CD4-positive, alpha-beta T cell treated with Interleukin-4 for 4 hours (primary cell): ENCODE measurements at regions not wholly inside any gene's neighbourhood (a gene's known extent, or its start where the extent isn't known, plus 50 kb on each side); places are given as distances from the start of the nearest gene placed in this dataset.

Source experiments
- DNase-seq: peaks from one replicate; pipeline ENCODE4 v3.0.0-alpha.2; 2020

DNA sequence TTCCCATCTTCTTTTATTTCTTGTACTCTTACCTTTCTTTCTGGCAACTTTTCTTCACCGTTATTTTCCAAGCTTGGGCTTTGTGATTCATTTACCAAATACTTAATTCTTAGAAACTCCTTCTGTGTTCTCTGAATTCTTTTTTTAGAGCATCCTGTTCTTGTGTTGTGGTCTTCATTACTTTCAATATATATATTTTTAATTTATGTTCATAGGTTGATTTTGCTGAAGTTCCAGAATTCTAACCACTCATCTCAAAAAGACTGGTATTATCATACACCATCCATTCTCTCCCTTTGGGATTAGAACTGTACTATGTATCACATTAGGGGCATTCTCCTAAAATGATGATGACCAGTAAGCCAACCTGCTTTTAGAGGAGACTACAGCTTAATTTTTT, 362.3 kb upstream of the CBLB start:
- DNase-seq: no peak

DNA sequence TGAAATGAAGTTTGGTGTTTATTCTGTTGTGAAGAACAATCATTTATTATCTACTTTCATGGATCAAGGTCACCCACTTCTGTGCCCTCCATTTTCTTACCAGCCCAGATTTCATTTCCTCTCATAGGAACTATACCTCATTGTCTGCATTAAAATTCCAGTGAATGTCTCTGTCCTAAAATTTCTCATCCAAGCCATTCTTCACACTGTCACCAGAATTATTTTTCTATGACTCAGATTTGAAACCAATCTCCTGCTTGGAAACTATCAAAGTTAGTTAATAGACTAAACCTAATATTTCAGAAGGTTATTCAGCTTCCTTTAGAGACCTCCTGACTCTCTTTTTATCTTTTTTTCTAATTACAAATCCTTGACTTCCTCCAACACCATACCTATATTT, 364.1 kb upstream of the CBLB start:
- DNase-seq: no peak

DNA sequence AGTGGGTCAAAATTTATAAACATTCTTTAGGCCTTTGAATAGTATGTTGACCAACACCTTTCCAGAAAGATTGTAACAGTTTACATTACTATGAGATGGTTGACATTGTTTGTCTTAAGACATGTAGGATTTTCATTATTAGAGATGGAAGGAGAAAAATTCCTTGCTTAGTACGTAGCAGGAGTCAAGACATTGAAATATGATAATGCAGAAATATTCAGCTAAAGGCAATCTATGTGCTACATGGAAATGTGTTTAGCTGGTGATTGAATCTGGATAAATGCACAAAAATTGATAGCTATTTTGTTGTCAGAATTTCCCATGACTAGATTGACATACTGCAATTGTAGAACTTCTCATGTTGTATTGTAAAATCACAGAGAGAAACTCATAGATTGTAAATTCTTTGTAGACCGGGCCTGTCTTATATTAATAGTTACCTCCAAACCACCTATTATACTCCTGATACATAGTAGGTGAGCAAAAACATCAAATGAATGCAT, 370.4 kb upstream of the CBLB start:
- DNase-seq: no peak

DNA sequence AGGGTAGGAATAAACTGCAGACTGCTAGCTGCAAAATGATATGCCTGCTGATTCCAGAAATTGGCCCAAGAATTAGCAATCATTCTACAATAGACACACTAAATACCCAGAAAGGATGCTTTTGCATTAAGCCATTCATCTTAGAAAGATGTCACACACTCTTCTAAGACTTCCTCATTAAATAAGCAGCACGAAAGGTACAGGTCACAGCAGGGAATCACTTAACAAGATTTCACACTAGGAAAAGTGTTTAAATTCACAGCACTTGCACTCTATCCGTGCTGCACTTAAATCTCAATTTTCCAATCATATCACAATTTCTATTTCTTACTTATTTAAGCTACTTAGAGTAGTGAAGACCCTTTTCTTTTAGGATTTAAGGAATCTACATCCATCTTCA, 372.8 kb upstream of the CBLB start:
- no peak for DNase-seq

DNA sequence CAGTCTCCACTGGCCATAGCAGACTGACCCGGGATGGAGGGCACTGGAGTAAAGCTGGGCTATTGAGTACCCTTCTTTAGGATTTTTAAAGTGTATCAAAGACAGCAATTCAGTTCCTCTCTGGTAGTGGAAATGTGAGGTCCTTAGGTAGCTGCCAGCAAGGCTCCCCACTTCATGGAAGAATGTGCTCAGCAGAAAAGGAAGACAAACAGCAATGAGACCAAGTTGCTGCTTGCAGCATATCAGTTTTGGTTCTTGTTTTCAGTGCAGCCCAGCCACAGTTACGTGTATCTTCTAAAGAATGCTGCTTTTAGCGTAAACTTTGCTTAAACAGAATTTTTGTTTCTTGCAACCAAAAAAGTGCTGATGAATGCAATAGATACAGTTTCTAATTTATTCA, 374.0 kb upstream of the CBLB start:
- DNase-seq: no peak

DNA sequence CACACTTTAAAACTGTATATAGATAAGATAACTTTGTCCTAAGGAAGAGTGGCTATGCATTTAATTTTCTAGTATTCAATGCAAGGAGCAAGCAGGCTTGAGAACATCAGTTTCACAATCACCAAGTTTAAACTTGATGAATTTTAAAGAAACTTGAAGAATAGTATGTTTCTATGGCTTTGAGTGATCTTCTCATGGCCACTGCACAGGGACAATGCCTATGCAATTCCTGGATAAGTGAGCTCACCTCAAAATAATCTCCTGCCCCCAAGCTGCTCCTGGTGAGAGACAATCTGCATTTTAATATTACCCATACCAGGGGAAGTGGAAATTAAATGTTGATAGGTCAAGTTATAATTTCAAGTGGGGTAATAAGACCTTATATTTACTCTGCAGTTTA, 376.6 kb upstream of the CBLB start:
- no peak for DNase-seq

DNA sequence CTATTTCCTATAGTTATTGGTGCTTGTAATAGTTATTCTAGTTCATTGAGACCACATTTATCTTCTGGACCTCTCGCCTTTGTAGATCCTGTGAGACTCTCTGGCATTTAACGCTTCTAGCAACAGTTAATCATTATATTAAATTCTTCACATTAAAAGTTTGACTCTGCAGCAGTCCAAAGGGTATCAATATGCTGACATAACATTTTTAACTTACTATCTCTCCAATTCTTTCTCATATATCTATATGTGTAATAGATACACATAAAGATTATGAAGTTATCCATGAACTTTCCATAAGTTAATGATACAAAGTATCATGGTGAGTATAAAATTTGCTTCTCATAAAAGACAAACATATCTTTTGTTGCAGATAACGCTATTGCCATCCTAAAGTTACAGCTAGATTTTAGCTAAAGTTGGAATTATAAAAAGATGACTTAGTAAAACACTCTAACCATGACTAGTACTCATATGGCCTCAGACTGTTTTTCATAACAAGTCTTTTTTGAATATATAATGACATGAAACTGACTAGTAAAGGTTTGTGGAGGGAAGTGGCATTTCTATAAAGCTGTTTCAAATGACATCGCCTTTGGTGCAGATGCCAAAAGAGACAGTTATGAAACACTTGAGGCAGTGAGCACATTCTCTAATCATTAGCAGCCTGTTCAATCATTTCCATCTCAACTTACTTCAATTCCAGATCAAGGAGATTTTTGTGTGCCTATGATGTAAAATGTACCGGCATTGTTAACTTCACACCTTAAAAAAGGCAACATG, 379.3 kb upstream of the CBLB start:
- no peak for DNase-seq

DNA sequence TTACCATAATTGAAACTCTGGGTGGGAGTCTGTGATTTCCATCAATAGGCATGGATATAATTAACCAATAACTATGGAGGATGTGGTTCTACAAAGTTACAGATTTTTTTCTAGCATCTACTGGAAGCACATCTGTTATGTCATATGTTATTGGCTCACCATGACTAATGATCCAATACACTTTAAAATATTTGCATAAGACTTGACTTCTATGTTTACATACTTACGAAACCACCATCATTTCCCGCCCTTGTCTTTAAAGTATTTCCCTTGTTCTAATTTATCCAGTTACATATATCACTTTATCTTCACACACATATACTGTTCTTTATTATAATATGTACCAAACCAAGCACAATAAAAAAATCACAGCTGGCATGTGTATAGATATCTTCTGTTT, 380.3 kb upstream of the CBLB start:
- no peak for DNase-seq

DNA sequence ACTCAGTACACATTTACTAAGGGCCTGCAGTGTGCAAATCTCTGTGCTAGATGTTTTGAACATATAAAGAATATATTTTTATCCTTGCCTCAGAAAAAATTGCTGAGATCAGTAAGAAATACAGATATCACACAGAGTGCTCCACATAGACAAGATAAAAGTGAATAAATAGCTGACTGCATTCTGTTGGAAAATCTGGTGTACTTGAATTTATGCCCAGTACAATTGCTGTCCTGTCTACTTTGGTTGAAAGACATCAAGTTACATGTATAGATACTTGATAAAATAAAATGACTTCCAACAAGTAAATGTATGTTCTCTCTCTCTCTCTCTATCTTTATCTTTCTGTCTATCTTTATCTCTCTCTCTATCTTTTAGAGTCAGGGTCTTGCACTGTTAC, 381.2 kb upstream of the CBLB start:
- DNase-seq: no peak

DNA sequence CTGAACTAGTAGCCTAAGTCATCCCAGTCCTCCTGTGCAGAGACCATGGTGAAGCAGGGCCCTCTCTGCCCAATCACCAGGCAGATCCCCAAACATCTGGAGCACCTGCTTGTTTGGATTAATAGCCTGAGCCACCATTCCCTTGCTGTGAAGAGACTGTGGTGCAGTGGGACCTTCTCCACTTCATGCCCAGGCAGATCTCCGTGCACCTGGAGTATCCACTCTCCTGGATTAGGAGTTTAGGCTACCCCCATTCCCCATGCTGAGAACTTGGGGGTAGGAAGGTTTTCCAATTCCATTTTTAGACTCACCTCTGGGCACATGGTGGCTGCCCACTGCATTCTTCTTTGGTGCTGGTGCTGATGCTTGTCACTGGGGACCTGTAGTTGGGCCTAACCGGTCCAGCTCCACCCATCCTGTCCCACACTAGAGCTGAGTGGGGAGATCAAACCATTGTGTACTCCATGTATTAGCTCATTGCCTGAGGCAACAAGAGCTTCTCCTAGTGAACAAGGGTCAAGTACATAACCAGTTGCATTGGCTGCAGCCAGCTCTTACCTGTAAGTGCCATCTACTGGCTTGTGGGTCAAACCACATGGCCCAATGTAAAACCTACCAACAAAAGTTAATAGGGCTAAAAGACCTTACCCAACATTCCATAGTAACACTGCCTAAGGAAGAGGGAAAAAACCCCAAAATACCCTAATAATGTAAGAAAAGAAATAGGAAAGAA, 382.5 kb upstream of the CBLB start:
- DNase-seq: no peak

DNA sequence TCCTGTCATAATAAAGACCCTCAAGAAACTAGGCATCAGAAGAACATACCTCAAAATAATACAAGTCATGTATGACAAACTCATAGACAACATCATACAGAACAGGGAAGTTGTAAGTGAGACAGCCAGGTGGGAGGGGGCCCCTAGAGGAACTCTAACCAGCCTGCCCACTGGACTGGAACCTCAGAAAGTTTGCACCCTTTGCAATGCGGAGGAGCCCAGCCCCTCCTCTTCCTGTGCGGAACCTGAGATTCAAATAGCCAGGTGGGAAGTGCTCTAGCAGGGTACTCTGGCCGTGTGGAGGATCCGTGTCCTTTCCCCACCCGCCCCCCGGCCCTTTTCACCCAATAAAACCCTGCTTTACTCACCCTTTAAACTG, 387.0 kb upstream of the CBLB start:
- no peak for DNase-seq

DNA sequence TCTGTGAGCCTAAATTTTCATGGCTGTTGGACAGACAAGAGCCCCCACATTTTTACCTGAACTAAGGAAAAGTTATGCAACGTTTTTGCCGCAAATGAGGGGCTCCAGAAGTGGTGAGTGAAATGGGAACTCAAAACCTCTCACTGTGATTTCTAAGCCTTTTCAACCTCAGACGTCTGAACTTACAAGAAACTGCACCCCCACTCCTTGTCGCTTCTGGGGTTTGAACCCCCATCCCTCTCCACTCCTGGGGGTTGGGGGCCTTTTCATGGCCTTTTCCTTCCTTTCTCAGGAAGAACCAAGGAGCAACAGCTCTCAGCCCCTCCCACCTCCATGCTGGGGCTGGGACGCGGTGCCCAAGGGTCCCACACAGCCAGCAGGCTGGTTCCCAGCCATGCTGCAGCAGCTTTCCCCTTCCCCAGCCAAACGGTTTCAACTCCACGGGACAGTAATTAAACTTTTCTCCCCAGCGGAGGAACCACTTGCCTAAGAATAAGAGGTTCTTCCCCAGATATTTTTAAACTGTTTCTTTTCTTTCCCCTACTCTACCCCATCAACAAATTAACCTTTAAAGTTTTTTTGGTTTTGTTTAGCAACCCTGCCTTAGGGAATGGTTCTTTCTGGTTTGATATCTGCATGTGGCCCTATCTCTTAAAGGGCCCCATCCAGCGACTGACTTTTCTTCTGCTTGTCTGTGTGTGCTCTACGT, 387.6 kb upstream of the CBLB start:
- DNase-seq: no peak

DNA sequence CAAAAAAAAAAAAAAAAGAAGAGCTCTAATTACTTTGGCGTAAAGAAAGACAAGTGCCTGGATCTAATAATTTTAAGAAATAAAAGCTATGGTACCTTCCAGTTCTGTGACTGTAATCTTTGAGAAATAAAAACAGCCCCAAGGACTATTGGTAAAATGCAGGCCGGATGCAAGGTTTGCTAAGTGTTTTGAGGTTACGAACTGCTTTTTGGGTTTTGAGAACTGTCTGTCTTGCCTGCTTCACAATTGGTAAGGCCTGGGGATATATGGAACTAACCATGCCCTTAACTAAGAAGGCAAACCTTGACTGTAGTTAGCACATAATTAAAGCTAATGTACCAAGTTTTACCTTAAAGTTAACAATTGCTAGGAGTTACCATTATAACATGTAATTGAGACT, 388.4 kb upstream of the CBLB start:
- no peak for DNase-seq

DNA sequence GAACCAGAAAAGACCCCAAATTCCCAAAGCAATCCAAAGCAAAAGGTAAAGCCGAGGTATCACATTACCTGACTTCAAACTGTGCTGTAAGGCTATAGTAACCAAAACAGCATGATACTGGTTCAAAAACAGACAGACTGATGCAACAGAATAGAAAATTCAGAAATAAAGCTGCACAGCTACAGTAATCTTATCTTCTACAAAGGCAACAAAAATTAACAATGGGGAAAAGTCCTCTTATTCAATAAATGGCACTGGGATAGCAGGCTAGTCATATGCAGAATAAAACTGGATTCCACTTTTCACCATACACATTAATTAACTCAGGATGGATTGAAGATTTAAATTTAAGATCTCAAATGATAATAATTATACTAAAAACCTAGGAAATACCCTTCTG, 392.6 kb upstream of the CBLB start:
- DNase-seq: no peak

DNA sequence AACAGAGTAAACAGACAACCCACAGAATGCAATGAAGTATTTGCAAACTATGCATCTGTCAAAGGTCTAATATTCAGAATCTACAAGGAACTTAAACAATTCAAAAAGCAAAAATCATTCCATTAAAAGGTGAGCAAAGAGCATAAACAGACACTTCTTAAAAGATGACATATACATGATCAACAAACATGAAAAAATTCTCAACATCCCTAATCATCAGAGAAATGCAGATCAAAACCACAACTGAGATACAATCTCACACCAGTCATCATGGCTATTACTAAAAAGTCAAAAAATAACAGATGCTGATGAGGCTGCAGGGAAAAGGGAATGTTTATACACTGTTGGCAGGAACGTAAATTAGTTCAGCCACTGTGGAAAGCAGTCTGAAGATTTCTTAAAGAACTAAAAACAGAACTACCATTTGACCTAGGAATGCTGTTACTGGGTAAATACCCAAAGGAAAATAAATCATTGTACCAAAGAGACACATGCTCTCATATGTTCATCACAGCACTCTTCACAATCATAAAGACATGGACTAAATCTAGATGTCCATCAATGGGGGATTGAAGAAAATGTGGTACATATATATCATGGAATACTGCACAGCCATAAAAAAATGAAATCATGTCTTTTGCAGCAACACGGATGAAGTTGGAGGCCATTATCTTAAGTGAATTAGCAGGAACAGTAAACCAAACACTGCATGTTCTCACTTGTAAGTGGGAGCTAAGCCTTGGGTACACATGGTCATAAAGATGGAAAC, 393.3 kb upstream of the CBLB start:
- no peak for DNase-seq

DNA sequence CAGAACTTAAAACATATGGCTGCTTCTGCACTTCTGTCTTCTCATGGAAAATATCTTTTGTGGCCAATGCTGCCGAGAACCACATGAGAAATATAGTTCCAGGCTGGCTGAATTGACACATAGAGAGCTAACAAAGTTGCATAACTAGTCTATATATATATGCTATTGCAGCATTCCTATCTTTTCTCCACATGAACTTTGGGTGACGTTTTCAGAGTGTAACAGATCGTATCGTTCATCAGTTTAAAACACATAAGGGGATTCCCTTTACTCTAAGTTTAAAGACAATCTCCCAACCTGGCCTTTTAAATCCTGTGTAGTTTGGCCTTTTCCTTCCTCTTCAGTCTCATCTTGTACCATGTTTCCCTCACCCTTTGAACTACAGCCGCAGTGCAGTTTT, 394.2 kb upstream of the CBLB start:
- DNase-seq: no peak

DNA sequence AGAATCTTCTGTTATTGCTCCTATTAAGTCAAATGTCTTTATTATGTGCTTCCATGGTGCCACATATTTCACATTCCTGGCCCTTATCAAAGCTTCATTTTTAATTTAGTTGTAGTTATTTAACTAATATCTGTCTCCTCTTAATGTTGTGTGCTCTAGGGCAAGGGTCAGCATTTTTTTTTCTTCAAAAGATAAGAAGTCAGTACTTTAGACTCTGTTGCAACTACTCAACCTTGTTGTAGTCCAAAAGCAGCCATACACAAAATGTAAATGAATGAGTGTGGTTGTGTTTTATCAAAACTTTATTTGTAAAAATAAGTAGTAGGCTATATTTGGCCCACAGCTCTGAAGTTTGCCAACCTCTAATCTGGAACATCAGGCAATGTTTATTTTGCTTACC, 394.7 kb upstream of the CBLB start:
- no peak for DNase-seq

DNA sequence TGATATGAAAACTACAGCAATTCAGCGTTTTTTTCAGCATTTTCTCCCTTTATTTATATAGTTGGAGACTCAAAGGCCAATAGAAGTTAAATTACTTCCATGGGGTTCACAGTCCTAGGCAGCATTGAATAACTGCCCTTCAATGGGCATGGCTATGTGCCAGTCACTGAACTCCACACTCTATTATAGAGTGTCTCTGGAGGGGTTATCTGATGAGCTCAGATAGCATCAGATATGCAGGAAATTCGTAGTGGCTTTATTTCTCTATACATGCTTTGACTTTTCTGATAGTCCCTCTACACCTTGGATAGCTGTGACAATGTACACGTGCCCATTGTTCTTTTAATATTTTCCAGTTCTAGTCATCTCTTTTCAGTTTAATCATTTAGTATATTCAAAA, 396.9 kb upstream of the CBLB start:
- no peak for DNase-seq

DNA sequence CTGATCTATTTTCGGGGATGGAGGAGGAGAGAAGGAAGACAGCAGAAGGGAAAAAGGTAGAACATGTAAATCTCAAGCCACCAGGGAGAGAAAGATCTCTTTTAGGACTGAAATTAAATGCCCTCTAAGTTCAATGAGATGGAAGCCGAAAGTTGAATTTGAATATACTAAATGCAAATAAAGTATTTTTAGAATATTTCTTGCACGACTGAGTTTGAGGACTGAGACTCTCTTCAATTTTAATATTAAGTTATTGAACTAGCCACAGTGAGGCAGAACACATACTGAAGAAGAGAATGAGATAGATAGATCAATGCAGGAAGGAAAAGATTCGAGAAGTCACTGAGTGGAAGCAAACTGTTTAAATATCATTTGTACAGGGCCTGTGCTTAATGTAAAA, 399.9 kb upstream of the CBLB start:
- no peak for DNase-seq

DNA sequence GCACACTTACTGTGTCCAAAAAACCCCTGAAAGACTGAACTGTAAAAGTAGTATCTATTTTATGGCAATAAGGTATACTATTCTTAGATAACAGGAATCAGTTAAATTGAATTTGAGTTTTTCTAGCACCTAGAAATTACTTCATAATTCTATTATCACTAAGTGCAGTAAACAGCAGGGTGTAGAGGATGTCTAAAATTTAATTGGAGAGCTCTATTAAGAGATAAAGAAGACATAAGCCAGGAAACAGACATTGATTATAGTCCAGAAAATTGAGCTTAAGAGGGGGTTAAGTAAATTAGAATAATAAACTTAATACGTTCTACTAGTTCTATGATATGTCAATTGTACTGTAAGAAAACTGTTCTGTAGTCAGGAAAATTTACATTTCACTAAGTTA, 403.5 kb upstream of the CBLB start:
- no peak for DNase-seq

DNA sequence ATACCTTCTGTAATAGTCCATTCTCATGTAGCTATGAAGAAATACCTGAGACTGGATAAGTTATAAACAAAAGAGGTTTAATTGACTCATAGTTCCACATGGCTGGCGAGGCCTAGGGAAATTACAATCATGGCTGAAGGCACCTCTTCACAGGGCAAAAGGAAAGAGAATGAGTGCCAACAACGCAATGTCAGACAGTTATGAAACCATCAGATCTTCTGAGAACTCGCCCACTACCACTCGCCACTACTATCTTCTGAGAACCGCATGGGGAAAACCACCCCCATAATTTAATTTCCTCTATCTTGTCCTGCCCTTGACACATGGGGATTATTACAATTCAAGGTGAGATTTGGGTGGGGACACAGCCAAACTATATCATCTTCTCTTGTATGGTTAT, 406.8 kb upstream of the CBLB start:
- DNase-seq: no peak

DNA sequence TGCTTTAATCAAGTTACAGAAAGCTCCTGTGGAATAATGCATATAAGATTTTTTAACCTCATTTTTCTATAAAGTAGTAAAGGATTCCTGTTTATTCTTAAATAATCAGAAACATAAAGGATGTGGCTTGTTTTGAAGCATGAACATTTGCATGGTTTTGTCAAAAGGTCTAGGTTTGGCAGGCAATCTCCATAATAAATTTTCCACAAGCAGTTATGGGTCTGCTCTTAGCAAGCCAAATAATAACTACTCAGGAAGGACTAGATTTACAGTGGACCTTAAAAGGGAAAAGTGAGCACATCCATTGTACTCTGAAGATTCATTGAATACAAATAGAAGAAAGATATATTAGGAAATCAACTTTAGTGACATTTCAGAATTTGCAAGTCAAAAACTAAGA, 407.3 kb upstream of the CBLB start:
- DNase-seq: no peak
